ENCODE measurements at regions not wholly inside any gene's neighbourhood (a gene's known extent, or its start where the extent isn't known, plus 50 kb on each side); places are given as distances from the start of the nearest gene placed in this dataset.

DNA sequence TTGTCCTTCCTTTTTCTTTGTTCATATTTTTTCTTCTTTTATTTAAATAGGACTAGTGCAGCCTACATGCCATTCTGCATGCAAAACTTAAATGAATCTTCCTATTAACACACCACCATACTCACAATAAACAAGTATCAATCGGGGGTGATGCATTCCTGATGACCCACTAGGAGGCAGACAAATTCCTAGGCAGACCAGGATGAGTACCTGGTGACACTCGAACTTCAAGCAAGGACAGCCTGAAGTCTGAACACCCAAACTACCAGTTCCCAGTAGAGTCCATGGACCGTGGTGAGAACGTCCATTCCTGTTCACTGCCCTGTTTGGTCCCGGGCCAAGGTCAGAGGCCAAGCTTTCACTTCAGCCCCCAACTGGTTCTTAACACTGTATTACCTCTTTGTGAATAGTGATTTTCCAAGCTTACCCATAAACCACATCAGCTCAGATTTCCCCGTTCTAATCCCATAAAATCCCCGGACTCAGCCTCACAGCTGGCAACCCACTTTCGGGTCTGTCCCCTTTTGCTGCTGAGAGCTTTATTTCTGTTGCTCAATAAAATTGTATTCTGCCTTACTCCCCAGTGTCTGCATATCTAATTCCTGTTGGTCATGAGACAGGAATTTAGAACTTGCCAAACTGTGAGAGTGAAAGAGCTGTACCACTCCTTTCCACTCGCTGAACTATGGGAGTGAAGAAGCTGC lies 1286.6 kb downstream of the FSTL5 start:
- DNase-seq: no peak

DNA sequence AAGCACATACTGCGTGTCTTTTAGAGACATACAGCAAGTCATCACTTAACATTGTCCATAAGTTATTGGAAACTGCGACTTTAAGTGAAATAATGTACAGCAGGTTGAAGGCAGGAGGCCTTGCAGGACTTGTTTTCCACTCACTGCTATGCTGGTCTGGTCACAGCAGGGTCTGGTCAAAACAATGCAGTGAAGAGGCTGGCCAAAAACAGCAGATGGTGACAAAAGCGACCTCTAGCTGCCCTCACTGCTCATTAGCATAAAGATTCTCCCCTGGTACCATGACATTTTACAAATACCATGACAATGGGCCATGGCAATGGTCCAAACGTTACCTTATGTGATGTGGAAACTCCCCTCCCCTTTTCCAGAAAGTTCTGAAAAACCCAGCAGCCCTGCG lies 1283.6 kb downstream of the FSTL5 start:
- DNase-seq: no peak

DNA sequence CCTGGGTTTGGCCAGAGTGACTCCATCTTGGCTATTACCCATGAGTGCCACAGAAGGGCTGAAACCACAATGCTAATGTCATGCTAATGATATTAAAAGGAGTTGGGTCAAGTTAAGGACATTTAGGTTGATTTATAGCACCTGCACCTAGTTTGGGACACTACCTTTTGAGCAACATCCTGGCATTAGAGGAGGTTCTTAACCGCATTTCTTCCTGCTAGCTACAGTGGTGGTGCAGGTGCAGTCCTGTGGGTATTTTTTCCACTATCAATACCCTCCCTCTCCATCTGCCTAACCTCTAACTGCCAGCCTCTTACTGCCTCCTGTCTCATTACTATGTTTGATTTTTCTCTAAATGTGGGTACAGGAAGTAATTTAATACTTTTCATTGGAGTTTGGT lies 1276.1 kb downstream of the FSTL5 start:
- DNase-seq: no peak

DNA sequence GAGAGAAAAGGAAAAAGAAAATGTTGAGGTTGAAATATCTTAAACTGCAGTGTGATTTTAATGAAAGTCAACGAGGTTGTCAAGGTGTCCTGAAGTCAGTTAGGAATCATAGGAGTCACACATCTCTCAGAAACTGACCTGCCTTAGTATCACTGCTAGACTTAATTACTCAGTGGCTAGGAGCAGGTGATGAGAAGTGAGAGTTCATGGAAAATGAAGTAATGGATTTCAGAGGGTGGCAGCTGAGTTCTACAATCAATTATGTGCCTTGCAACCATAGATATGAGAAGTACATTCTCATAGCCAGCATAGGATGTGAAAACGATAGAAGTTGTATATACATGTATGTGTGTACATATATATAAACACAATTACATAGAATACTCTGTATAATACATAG lies 1269.7 kb downstream of the FSTL5 start:
- DNase-seq: no peak

DNA sequence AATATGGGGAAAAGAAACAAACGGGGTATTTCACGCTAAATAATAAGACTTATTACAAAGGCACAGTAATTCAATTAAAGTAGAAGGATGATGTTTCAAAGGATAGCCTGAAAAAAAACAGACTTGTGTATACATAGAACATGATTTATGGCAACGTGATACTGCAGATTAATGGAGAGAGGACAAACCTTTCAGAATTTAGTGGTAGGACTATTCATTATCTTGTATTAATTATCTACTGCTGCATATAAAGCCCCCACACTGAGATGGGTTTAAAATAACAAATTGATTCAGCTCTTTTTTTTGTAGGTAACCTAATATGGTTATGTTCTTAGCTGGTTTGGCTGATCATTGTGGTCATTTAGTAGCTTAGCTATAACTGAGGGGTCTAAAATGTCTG lies 1269.0 kb downstream of the FSTL5 start:
- DNase-seq: no peak

DNA sequence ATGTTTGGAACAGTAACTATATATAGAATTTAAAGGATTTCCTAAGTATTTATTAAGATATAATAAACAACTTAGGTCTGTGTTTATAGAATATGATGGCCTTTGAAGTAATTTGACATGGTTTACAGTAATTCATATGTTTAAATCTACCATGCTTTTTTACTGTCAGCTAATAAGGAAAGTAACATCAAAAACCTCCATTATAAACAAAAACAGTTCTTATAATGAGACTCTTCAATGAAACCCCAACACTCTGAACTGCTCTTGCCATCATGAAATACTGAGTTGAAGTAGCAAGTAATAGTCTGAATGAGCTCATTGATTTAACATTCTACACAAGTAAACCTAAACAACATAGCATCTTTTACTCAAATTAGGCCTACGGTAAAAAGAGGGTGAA lies 1236.5 kb downstream of the FSTL5 start:
- DNase-seq: no peak

DNA sequence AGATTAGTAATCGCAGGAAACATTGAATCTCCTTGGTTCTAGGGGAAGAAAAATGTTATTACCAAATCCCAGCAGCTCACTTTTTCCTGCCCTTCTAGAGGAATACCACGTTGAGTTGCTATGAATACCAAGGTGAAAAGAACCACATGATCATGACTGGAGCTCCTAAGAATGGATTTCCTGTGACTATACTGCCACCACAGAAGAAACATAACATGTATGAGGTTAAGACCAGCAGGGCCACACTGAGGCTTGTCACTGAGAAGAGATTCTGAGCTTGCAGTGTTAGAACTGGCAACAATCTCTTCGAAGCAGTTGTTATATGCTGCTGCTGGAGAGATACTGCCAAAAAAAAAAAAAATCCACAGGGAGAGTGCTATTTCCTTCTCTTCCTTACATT lies 1235.3 kb downstream of the FSTL5 start:
- DNase-seq: no peak

DNA sequence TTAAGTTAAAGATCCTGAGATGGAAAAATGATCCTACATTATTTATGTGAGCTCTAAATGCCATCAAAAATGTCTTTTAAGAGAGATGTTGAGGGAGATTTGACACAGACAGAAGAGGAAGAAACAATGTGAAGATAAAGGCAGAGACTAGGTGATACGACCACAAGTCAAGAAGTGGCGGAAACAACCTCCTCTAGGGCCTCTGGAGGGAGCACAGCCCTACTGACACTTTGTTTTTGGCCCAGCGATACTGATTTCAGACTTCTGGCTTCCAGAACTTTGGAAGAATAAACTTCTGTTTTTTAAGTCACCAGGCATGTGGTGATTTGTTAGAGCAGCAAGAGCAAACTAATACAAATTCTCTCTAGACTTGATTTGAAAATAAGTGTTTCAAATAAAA lies 1216.1 kb downstream of the FSTL5 start:
- DNase-seq: no peak

DNA sequence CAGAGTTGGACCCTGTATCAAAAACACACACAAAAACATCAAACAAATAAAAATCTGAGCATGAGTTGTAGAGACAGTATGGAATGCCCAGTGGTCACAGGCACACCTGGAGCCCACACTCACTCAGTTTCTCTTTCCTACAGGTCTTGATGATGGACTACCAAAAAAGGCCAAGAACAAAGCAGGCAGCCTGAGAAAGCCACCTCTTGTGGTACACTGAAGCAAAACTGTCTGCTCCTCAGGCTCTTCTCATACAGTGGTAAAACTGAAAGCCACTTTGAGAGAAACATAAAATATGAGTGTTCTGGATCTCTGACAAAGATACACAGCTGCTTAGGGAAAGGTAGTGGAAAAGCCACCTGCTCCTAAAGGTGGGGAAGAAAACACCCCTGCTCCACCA lies 1206.9 kb downstream of the FSTL5 start:
- no peak for DNase-seq

DNA sequence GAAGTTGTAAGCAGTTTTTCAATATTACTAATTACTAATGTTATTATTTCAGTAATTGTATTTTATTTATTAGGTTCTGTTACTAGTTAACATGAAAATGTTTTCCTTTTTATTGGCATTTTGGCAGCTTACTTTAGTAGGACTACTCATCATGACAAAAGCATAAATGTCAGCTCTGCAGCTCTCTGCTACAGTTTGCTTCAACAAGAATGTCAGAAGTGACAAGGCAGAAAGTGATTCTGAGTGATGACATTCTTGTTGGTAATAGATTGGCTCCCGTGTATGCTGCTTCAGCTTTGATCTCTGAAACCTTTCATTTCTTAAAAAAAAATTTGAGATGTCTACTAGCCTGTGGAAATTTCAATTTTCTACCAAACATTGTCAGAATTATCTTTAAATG lies 1193.9 kb downstream of the FSTL5 start:
- DNase-seq: no peak

DNA sequence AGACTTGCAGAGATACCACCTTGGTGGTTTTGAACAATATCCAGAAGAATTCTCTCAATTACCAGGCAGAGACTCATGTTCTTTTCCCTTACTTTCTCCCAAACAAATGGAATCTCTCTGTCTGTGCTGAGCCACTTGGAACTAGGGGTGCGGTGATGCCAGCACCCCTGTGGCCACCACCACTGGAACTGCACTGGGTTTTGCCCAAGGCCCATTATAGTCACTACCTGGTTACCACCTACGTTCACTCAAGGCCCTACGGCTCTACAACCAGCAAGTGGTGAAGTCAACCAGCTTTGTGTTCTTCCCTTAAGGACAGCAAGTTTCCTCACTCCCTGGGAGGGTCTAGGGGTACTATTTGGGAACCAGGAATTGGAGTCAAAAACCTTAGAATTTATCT lies 1183.7 kb downstream of the FSTL5 start:
- DNase-seq: no peak

DNA sequence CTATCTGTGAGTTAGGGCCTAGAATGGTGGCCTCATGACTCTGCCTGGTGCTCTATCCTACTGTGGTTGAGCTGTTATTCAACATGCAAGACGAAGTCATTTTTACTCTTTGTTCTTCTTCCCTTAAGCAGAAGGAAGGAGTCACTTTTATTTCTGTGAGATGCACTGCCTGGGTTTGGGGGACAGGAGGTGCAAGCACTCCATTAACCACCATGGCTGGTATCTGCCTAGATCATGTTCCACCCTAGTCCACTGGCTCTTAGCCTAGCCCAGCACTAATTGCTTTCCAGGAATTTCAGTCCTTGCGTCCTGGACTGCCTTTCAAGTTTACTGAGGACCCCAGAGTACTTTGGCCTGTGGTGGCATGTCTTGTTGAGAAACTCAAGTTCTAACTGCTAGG lies 1182.7 kb downstream of the FSTL5 start:
- no peak for DNase-seq

DNA sequence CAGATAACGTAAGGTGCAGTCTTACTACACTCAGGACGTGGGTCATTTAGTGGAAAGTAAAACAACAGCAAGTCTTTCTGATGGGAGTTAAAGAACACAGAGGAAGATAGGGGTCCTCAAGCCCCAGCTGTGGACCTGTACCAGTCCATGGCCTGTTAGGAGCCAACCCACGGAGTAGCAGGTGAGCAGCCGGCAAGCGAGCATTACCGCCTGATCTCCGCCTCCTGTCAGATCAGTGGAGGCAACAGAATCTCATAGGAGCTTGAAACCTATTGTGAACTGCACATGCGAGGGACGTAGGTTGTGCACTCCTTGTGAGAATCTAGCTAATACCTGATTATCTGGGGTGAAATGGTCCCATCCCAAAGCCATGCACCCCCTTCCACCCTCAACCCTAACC lies 1180.8 kb downstream of the FSTL5 start:
- no peak for DNase-seq

DNA sequence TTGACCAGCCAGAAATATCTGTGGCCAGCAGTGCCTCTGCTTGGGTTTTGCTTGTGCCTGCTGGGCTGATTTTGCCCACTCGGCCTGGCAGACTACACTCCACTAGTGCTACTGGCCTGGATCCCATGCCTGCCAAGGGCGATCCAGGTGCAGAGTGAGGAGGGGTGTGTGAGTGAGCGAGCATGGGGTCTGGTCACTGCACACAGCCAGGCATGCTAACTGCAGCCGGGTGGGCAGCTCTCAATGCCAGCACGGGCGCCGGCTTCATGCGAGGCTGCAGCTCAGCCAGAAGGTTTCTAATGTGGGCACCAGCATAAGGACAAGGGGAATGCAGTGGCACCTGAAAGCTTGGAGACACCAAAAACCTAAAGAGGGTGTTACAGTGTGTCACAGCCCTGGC lies 1161.4 kb downstream of the FSTL5 start:
- DNase-seq: no peak

DNA sequence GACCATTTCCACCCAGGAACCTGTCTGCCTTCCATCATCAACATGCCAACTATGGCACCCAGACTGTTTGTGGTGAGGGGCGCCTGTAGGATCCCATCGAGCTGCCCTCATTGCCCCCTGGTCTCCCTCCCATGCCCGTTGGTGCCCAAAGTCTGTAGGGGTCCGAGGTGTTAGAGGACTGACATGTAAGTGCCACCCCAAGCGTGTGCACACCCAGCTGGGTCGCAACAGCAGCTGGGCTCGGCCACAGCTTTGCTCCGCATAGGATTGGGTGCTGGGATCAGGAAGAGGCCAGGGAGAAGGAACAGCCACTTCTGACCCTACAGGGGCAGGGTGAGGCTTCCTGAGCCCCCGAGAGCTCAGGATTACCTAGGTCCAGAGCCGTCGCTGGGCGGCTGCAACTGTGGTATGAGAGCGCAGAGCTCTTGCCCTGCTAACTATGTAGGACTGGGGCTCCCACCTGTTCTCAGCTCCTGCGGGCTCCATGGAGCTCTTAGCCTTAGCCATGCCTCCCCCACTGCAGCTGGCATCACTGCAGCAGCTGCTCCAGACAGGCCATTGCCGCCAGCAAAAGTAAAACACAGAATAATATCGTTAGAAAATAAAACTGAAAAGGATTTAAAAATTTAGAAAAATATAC lies 1160.3 kb downstream of the FSTL5 start:
- DNase-seq: no peak

DNA sequence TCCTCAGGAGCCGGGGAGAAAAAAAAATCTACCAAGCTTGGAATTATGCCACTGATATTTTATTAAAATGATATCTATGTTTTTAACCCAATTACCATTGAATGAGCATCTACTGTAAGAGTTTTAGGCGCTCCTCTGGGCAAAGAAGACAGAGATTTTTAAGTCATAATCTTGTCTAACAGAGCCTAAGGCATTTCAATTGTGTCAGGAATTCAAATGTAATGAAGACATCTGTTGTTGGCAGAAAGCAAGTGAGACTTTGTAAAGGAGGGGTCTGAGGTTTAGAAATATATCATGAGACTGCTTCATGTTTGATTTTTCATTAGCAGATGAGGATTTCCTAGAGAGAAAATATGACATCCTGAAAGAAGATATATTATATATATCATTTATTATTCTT lies 1158.1 kb downstream of the FSTL5 start:
- DNase-seq: no peak

DNA sequence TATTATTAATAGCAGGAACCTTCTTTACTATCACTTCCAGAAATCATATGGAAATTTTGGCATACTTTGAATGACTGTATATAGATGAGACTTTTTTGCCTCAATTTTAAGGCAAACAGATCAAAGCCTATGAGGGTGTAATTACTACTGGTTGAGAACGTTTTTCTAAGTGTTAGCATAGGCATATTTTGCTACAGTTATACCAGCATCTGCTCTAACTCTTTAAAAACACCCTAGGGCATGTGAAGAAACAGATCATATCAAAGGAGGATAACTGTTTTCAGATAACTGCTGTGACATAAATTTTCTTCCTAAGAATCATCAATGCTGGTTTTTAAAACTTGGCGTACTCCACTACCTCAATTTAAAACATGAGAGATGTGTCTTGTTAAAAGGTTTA lies 1155.3 kb downstream of the FSTL5 start:
- DNase-seq: no peak

DNA sequence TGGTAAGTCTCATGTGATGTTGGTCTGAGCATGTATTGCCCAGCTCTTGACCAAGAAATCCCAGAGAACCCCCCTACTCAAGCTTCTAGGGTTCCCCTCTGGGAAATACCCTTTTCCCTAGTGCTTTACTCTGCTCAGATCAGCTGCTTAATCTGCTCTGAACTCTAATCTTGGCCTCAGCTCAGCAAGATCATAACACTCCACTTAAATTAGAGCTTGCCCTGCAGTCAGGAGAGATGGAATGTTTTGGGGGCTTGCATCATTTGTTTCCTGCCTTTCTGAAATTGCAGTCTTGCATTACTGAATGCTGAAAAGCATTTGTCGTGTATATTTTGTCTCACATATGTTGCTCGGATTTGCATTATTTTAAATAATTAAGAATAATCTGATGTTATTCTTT lies 1153.6 kb downstream of the FSTL5 start:
- no peak for DNase-seq

Measured in NCI-H1048 (cell line).